ENCODE measurements at regions not wholly inside any gene's neighbourhood (a gene's known extent, or its start where the extent isn't known, plus 50 kb on each side); places are given as distances from the start of the nearest gene placed in this dataset.

DNA sequence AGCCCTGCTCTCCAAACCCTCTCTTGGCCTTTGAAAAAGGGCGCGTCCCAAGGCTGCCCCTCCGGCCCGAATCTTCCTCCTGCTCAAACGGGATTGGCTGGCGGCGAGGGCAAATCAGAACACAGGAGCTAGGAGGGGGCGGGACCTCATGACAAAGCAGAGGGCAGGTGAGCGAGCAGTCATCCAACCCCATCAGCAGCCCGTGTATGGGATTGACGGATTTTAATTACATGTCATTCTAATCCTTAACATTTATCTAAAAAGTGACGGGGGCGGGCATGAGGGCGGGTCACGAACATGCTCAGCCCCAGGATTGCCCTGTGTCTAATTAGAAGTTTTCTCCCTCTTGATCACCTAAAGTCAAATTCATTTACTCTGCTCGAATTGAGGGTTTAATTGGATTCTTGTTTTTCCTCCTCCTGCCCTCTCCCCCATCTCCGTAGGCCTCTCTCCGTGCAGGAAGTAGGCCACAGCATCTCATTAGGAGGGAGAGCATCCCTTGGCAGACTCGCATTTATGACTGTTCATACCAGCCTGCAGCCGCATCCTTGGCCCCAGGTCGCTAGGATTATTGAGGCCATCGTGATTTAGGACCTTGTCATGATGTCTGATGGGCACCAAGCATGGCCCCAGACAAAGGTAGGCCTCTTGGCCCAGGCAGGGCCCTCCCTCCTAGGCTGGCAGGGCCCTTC lies 147.1 kb downstream of the CHST1 start:
- no peak overlapping the region for H3K4me3 ChIP-seq (ENCODE audit: low read length)
- TF ChIP-seq ZNF274 (IDR thresholded peaks at IDR 0.05; ENCODE audit: low read depth, low read length) = no peak

DNA sequence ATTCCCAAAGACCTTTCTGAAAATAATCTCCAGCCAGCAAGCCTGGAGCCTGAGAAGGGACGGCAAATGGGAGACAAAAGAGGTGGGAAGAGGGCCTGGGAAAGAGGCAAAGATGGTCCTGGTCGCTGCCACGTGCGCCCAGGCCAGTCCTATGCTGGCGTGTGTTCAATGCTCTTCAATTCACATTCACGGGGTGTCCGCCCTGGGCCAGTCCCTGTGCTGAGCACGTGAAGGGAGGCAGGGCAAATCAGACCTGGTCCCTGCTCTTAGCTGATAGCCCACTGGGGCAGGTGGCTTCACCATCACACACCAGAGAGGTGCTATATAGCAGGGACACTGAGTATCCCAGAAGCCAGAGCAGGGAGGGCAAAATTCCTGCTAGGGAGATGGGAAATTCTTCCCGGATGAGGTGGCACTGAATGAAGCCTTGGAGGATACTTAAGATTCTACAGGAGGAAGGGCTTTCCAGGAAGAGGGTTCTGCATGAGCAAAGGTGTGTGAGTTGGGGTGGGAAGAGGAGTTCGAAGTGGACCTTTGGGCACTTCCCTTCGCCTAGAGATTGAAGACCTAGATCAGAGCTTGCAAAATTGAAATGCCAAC lies 148.2 kb downstream of the CHST1 start:
- no peak for TF ChIP-seq ZNF274 (IDR thresholded peaks at IDR 0.05; ENCODE audit: low read depth, low read length)
- H3K4me3 ChIP-seq (ENCODE audit: low read length) = no peak overlapping the region

DNA sequence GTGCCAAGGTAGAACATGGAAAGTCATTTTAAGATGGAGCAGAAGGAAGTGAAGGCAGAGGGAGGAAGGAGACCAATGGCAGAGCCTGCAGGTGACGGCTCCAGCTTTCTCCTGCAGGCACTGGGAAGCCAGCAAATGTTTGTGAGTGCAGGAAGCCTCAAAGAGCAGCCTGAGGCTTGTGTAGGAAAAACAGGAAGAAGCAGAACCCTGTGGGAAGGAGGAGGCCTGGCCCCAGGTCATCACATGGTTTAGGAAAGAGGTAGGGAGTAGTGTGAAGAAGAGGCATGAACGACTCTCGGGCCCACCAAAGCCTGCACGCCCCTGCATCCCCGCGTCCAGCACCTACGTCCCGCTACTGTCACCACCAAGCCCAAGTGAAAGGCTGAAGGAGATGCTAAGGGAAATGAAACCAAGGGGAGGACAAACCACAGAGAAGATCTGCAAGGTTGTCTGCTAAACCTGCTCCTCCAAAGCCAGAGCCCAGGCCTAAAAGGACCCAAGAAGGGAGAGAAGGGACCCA lies 151.5 kb downstream of the CHST1 start:
- no peak overlapping the region for H3K4me3 ChIP-seq (ENCODE audit: low read length)
- no peak for TF ChIP-seq ZNF274 (IDR thresholded peaks at IDR 0.05; ENCODE audit: low read depth, low read length)

DNA sequence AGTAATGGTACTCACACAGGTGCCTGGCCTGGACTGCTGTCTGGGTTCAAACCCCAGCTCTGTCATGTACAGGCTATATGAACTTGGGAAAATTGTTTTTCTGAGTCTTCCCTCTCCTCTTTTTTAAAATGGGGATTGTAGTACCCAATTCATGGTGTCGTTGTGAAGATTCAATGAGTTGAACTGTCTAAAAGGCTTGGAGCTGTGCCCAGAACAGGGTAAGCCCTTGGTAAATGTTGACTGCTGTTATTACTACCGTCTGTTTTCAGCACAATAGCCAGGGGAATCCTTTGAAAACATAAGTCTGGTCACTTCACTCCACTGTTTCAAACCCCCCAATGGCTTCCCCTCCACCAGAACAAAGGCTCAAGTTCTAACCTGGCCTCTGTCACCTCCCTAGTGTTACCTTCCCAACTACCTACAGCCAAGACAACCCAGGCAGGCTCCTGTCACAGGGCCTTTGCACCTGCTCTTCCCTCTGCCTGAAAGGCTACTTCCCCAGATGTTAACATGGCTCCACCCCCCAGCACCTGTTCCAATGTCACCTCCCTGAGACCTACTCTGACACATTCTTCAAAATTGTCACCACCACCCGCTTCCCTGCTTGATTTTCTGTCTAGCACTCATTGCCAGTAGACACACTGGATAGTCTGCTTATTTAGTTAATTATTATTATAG lies 152.8 kb downstream of the CHST1 start:
- TF ChIP-seq ZNF274 (IDR thresholded peaks at IDR 0.05; ENCODE audit: low read depth, low read length) = no peak
- H3K4me3 ChIP-seq (ENCODE audit: low read length) = no peak overlapping the region

DNA sequence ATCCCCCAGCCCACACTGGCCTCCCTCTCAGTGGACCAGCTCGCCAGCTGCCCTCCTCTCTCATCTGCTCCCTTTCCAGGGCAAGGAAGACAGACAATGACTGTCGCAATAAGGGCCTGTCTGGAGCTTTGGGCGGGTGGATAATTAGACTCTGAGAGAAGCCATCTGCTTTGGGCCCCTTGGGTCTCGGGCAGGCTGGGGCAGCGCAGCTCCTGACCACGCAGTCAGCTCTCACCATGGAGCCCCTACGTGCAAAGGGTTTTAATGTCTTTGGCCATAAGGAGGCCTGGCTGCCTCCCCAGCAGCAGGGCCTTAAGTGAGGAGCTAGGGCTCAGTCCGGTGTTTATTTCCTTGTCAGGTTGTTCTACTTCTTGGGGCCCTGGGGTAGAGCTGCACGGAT lies 153.9 kb downstream of the CHST1 start:
- no peak for TF ChIP-seq ZNF274 (IDR thresholded peaks at IDR 0.05; ENCODE audit: low read depth, low read length)

DNA sequence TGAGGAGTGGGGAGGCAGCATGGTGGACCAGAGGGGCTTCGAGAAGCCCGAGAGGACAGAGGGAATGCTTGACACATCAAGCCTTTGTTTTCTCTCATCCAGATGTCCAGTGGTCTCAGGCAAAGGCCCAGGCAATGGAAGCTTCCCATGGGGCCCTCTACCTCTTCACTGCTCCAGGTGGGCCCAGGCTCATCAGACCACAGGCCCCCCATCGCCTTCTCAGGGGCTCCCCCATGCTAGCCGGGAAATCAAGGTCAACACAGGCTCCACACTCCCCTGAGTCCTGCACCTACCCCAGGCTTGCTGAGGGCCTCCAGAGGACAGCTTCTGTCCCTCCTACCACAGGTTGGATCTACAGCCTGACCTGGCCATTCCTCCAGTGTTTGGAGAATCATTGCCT lies 157.5 kb downstream of the CHST1 start:
- TF ChIP-seq ZNF274 (IDR thresholded peaks at IDR 0.05; ENCODE audit: low read depth, low read length) = no peak

More for the DNA sequence above, 153.9 kb downstream of the CHST1 start:
- no peak overlapping the region for H3K4me3 ChIP-seq (ENCODE audit: low read length)

DNA sequence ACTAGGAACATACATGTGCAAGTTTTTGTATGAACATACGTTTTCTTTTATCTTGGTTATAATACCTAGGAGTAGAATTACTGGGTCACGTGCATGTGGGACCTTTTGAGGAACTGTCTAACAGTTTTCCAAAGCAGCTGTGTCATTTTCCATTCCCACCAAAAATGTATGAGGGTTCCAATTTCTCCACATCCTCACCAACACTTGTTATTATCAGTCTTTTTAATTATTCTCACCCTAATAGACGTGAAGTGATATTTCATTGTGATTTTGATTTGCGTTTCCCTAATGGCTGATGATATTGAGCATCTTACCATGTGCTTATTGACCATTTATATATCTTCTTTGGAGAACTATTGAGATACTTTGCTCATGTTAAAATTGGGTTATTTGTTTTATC lies 162.1 kb downstream of the CHST1 start:
- no peak for TF ChIP-seq ZNF274 (IDR thresholded peaks at IDR 0.05; ENCODE audit: low read depth, low read length)
- H3K4me3 ChIP-seq (ENCODE audit: low read length) = no peak overlapping the region

More for the DNA sequence above, 157.5 kb downstream of the CHST1 start:
- H3K4me3 ChIP-seq (ENCODE audit: low read length) = no peak overlapping the region

DNA sequence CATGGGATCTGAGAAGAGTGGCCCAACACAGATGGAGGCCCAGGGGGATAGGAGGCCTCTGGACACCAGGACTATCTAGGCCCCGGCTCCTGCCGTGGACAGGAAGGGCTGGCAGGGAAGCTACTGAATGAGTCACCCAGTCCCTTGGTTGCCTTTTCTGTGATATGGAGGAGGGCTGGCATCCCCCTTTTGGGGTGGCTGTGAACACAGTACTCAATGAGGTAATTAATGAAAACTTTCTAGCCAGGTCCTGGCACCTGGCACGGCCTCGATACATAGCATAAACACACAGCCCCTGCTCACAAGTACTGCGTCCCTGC lies 163.2 kb downstream of the CHST1 start:
- no peak for TF ChIP-seq ZNF274 (IDR thresholded peaks at IDR 0.05; ENCODE audit: low read depth, low read length)

DNA sequence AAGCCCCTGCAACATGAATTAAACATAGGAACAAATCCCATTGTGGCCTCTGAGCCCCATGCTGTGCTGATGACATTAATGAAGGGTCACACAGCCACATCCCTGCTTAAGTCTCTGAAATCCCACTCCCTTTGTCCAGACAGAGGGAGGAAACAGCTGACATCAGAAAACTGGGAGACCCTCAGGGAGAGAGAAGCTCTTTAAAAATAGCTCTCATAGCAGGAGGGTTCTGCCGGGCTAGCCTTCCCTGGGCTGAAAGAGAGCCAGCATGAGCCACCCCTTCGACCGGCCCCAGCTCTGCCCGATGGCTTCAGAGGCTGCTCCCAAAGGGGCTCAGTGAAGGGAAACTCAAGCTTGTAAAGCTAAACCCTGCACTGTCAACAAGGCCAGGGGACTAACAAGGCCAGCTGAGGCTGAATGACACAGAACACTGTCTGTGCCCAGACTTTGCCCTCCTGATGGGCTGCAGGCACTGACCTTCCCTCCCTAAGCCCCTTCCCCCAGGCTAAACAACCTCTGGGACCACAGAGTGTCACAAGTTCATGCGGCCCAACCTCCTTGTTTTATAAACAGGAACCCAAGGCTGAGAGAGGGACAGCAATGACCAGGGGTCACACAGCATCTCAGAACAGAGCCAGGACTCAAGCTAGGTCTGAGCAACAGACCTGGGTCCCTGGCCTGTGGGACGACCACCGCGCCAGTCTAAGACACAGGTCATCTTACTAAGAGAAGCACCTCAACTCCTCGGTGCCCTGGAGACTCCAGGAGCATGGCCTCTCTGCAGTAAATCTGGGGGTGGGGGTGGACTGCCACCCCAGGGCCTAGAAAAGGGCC lies 163.8 kb downstream of the CHST1 start:
- no peak overlapping the region for H3K4me3 ChIP-seq (ENCODE audit: low read length)
- TF ChIP-seq ZNF274 (IDR thresholded peaks at IDR 0.05; ENCODE audit: low read depth, low read length) = no peak

More for the DNA sequence above, 163.2 kb downstream of the CHST1 start:
- no peak overlapping the region for H3K4me3 ChIP-seq (ENCODE audit: low read length)

DNA sequence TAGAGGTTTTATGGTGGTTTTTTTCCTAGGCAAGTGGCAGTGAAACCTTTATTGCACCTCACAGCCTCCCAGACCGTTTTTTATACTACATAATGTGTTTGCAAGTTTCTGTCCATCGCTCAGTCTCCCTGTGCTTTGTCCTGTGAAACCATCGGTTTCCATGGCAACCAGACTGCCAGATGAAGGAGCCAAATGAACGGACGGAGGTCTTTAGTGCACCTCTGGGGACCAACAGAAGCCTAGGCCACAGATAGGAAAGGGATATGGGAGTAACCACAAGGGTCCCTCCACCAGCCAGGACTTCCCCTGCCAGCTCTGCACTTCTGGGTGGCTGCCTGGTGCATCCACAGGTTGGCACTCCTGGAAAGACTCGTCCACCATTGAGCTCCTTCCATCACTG lies 165.0 kb downstream of the CHST1 start:
- H3K4me3 ChIP-seq (ENCODE audit: low read length) = no peak overlapping the region
- no peak for TF ChIP-seq ZNF274 (IDR thresholded peaks at IDR 0.05; ENCODE audit: low read depth, low read length)

DNA sequence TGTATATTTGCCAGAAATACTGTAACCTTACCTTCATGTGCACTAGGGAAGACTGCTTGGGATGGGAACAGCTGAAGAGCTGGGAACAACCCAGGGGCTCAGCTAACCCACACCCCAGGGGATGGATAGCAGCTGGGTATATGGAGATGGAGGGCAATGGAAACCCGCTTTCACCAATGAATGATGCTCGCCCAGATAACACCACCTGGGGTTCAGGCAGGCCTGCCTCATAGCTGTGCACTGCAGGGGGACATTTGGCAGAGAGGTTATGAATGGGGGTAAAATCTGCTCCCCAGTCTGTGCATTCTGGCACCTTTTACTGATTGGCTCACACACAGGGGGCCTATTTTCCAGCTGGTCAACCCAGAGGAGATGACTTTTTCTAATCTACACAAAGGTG lies 170.7 kb downstream of the CHST1 start:
- no peak for TF ChIP-seq ZNF274 (IDR thresholded peaks at IDR 0.05; ENCODE audit: low read depth, low read length)
- H3K4me3 ChIP-seq (ENCODE audit: low read length) = no peak overlapping the region

DNA sequence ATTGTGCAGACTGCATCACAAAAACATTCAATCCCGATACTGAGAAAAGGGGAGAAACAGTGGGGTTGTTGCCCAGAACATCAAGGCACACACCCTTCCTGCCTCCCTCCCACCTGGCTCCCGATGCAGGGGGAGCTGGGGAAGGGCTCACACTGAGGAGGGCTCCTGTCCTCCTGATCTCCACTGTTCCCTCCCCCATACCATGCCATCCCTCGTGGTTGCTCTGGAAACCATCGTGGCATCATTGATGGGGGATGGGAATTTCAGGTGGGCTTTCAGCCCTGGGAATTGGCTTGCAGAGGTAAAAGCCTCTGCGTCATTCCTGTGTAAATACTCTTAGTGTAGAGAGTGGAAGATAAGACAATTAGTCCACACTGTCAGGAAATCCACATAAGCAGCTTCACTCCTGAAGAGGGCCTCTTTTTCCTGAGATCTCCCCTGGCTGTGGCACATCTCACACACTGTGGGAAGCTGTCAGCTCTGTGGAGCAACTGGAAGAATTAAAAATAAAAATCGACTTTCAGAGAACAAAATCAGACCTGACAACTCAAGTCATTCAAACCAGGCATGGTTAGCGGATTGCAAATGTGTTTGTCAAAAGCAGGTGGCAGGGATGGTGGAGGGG lies 176.0 kb downstream of the CHST1 start:
- TF ChIP-seq ZNF274 (IDR thresholded peaks at IDR 0.05; ENCODE audit: low read depth, low read length) = no peak
- no peak overlapping the region for H3K4me3 ChIP-seq (ENCODE audit: low read length)

DNA sequence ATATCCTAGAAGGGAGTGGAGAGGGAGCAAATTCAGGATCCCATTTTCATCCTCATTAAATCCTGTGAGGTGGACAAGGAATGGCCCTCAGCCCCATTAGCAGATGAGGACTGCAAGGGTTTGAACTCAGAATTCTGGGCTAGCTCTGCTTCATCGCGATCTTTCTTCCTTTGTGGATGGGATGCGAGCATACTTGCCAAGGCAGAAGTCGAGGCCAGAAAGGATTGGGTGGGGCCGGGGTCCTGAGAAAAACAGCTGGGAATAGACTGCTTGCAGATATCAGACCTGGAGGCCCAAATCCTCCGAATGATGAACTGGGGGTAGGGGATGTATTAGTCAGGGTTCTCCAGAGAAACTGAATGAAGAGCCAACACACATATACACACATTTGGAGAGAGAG lies 179.0 kb downstream of the CHST1 start:
- TF ChIP-seq ZNF274 (IDR thresholded peaks at IDR 0.05; ENCODE audit: low read depth, low read length) = no peak

More for the DNA sequence above, 179.0 kb downstream of the CHST1 start:
- H3K4me3 ChIP-seq (ENCODE audit: low read length) = no peak overlapping the region

All from GM08714 (cell line).